ENCODE measurements at regions not wholly inside any gene's neighbourhood (a gene's known extent, or its start where the extent isn't known, plus 50 kb on each side); places are given as distances from the start of the nearest gene placed in this dataset.

GRCh38 chr12:87439990-87440827, 589.0 kb downstream of the C12orf50 start:
- no peak for TF ChIP-seq NFRKB (IDR thresholded peaks at IDR 0.05)
- TF ChIP-seq TARDBP (IDR thresholded peaks at IDR 0.05): no peak
- no peak for TF ChIP-seq BHLHE40 (IDR thresholded peaks at IDR 0.05; ENCODE audit: borderline replicate concordance)
- no peak for TF ChIP-seq FOXK2 (IDR thresholded peaks at IDR 0.05)

All from HEK293T (cell line).